Fibroblast of lung (primary cell): ENCODE measurements at regions not wholly inside any gene's neighbourhood (a gene's known extent, or its start where the extent isn't known, plus 50 kb on each side); places are given as distances from the start of the nearest gene placed in this dataset.

Source experiments
- DNase-seq, 2 donors: peaks; one replicate each; pipeline versions ENCODE4 v3.0.0 to v3.0.0-alpha.2; 2010; ENCODE audit warnings: low read depth in 2 of 2
- H2AFZ ChIP-seq: 2 replicates; pipeline ENCODE4 v1.5.1; 2012; ENCODE audit warnings: low read length, control low read depth, inconsistent platforms
- H3K27ac ChIP-seq: 2 replicates; pipeline ENCODE4 v1.5.1; 2011; ENCODE audit warnings: low read length, control low read depth; ENCODE audit not compliant: insufficient read depth
- H3K27me3 ChIP-seq: 2 replicates; pipeline ENCODE4 v1.5.1; 2011; ENCODE audit warnings: mild to moderate bottlenecking, low read length; ENCODE audit not compliant: control insufficient read depth, insufficient read depth
- H3K36me3 ChIP-seq: 2 replicates; pipeline ENCODE4 v1.5.1; 2011; ENCODE audit warnings: low read length; ENCODE audit not compliant: control insufficient read depth, insufficient read depth
- H3K4me1 ChIP-seq: 2 replicates; pipeline ENCODE4 v1.5.1; 2011; ENCODE audit warnings: low read length; ENCODE audit not compliant: control insufficient read depth, insufficient read depth; ENCODE audit errors: extremely low read depth
- H3K4me2 ChIP-seq: 2 replicates; pipeline ENCODE4 v1.5.1; 2011; ENCODE audit warnings: low read length, control low read depth; ENCODE audit not compliant: insufficient read depth; ENCODE audit errors: extremely low read depth
- H3K4me3 ChIP-seq, 4 experiments: fragments of 200-600 bp in 1 of 4; sonication (generic) in 1 of 4; replicated peaks in 1 of 4; 2 replicates each; pipeline ENCODE4 v1.5.1; 2011 to 2016; ENCODE audit warnings: low read length in 4 of 4, low read depth in 3 of 4, mild to moderate bottlenecking in 3 of 4, control low read depth in 2 of 4, inconsistent platforms in 1 of 4, mixed read lengths in 1 of 4; ENCODE audit not compliant: insufficient read depth in 1 of 4; ENCODE audit errors: control extremely low read depth in 1 of 4
- H3K79me2 ChIP-seq: 2 replicates; pipeline ENCODE4 v1.5.1; 2012; ENCODE audit warnings: mild to moderate bottlenecking, low read length, inconsistent platforms; ENCODE audit not compliant: control insufficient read depth, insufficient read depth
- H3K9ac ChIP-seq: 2 replicates; pipeline ENCODE4 v1.5.1; 2011; ENCODE audit warnings: mild to moderate bottlenecking, low read length, control low read depth; ENCODE audit not compliant: insufficient read depth
- H3K9me3 ChIP-seq: 2 replicates; pipeline ENCODE4 v1.5.1; 2012; ENCODE audit warnings: low read depth, low read length; ENCODE audit not compliant: control insufficient read depth, insufficient read depth
- H4K20me1 ChIP-seq: 2 replicates; pipeline ENCODE4 v1.5.1; 2011; ENCODE audit warnings: low read length; ENCODE audit not compliant: control insufficient read depth, insufficient read depth; ENCODE audit errors: extremely low read depth
- EZH2 ChIP-seq: IDR thresholded peaks from 2 replicates; pipeline ENCODE4 v1.5.1; 2012; ENCODE audit warnings: low read length, control low read depth, mild to moderate bottlenecking; ENCODE audit errors: missing control alignments
- TF ChIP-seq, protein P1 (sequence below), 2 donors: IDR thresholded peaks in 1 of 2; conservative IDR thresholded peaks in 1 of 2; 1 replicate in 1 of 2; 2 replicates in 1 of 2; pipeline ENCODE4 v1.5.1; 2011 to 2012; ENCODE audit warnings: low read length in 2 of 2, control low read depth in 1 of 2, inconsistent platforms in 1 of 2, low read depth in 1 of 2, mild to moderate bottlenecking in 1 of 2

DNA sequence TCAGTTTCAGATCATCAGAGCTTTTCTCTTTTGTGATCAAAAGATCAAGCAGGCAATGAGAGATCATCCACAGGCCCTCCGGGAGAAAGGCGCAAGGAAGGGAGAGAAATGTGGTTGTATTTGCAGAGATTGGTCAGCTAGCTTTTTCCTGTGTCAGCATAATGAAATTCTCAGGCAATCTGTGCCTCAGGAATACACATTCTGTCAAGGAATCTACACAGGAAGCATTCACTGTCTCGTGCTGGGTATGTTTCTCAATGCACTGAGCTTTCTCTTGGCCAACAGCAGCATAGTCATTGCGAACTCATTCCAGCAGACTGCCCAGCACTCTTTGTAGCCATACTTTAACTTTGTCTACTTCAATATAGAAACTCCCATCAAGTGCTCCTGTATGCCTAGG, 413.7 kb downstream of the PPP3CA start:
- no peak overlapping the region for H3K4me3 ChIP-seq
- no peaks in the 10 kb centered on the region for H3K9me3 ChIP-seq
- no peaks in the 10 kb centered on the region for H3K79me2 ChIP-seq
- H3K4me2 ChIP-seq = peak overlapping the region; percentile 67
- no peak for TF ChIP-seq EZH2
- TF ChIP-seq, protein P1, sequence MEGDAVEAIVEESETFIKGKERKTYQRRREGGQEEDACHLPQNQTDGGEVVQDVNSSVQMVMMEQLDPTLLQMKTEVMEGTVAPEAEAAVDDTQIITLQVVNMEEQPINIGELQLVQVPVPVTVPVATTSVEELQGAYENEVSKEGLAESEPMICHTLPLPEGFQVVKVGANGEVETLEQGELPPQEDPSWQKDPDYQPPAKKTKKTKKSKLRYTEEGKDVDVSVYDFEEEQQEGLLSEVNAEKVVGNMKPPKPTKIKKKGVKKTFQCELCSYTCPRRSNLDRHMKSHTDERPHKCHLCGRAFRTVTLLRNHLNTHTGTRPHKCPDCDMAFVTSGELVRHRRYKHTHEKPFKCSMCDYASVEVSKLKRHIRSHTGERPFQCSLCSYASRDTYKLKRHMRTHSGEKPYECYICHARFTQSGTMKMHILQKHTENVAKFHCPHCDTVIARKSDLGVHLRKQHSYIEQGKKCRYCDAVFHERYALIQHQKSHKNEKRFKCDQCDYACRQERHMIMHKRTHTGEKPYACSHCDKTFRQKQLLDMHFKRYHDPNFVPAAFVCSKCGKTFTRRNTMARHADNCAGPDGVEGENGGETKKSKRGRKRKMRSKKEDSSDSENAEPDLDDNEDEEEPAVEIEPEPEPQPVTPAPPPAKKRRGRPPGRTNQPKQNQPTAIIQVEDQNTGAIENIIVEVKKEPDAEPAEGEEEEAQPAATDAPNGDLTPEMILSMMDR (conservative IDR thresholded peaks at IDR 0.05 in 1 of 2, IDR thresholded peaks at IDR 0.05 in 1 of 2; ENCODE audit: low read depth in 1 of 2, low read length in 2 of 2) = no peak
- no peaks in the 10 kb centered on the region for H3K4me1 ChIP-seq
- no peaks in the 10 kb centered on the region for H3K36me3 ChIP-seq
- H3K9ac ChIP-seq = no peak overlapping the region
- no peak overlapping the region for H3K27ac ChIP-seq
- DNase-seq = peak; percentile 3 to 20
- no peaks in the 10 kb centered on the region for H3K27me3 ChIP-seq
- H2AFZ ChIP-seq = peak overlapping the region; percentile 10
- no peaks in the 10 kb centered on the region for H4K20me1 ChIP-seq

DNA sequence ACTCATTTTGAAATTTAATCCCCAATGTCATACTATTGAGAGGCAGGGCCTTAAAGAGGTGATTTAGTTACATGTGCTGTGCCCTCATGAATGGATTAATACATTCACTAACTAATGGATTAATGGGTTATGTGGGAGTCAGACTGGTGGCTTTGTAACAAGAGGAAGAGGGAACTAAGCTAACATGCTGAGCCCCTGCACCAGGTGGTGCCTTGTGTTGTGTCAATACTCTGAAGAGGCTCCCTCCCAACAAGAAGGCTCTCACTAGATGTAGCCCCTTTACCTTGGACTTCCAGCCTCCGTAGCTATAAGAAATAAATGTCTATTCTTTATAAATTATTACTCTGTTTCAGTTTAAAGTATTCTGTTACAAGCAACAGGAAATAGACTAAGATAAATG, 411.9 kb upstream of the EMCN start:
- no peak overlapping the region for H2AFZ ChIP-seq
- no peak overlapping the region for H3K4me3 ChIP-seq
- no peaks in the 10 kb centered on the region for H3K4me1 ChIP-seq
- DNase-seq = no peak
- no peaks in the 10 kb centered on the region for H3K79me2 ChIP-seq
- no peaks in the 10 kb centered on the region for H3K27me3 ChIP-seq
- no peak overlapping the region for H3K27ac ChIP-seq
- no peak overlapping the region for H3K4me2 ChIP-seq
- H3K9me3 ChIP-seq = no peaks in the 10 kb centered on the region
- TF ChIP-seq EZH2 = no peak
- TF ChIP-seq, protein P1 (conservative IDR thresholded peaks at IDR 0.05 in 1 of 2, IDR thresholded peaks at IDR 0.05 in 1 of 2; ENCODE audit: low read depth in 1 of 2, low read length in 2 of 2) = no peak
- H3K36me3 ChIP-seq = no peaks in the 10 kb centered on the region
- no peaks in the 10 kb centered on the region for H4K20me1 ChIP-seq
- H3K9ac ChIP-seq = no peak overlapping the region

DNA sequence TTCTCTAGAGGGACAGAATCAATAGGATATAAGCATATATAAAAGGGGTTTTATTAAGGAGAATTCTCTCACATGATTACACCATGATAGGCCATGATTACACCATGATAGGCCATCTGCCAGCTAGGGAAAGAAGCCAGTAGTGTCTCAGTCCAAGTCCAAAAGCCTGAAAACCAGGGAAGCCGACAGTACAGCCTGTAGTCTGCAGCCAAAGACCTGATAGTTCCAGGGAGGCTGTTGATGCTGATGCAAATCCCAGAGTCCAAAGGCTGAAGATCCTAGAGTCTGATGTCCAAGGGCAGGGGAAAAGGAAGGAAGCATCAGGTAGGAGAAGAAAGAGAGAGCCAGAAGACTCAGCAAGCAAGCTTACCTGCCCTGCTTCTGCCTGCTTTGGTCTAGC, 411.3 kb upstream of the EMCN start:
- H3K36me3 ChIP-seq = no peaks in the 10 kb centered on the region
- no peak overlapping the region for H3K27ac ChIP-seq
- H3K4me1 ChIP-seq = no peaks in the 10 kb centered on the region
- H3K79me2 ChIP-seq = no peaks in the 10 kb centered on the region
- TF ChIP-seq, protein P1 (conservative IDR thresholded peaks at IDR 0.05 in 1 of 2, IDR thresholded peaks at IDR 0.05 in 1 of 2; ENCODE audit: low read depth in 1 of 2, low read length in 2 of 2) = no peak
- no peak for TF ChIP-seq EZH2
- no peak overlapping the region for H3K9ac ChIP-seq
- no peaks in the 10 kb centered on the region for H3K27me3 ChIP-seq
- H2AFZ ChIP-seq = no peak overlapping the region
- H3K4me3 ChIP-seq = no peak overlapping the region
- no peak for DNase-seq
- H4K20me1 ChIP-seq = no peaks in the 10 kb centered on the region
- H3K4me2 ChIP-seq = no peak overlapping the region
- H3K9me3 ChIP-seq = no peaks in the 10 kb centered on the region
